Brain microvascular endothelial cell (primary cell): ENCODE measurements at regions not wholly inside any gene's neighbourhood (a gene's known extent, or its start where the extent isn't known, plus 50 kb on each side); places are given as distances from the start of the nearest gene placed in this dataset.

Experiments
- DNase-seq: peaks from one replicate; pipeline ENCODE4 v3.0.0-alpha.2; 2020
- H3K27ac ChIP-seq: fragments of 250-450 bp; sonication (Bioruptor Pico); 2 replicates; pipeline ENCODE4 v1.5.1; 2020; ENCODE audit warnings: mild to moderate bottlenecking, moderate library complexity
- H3K27me3 ChIP-seq: fragments of 250-450 bp; sonication (Bioruptor Pico); replicated peaks from 2 replicates; pipeline ENCODE4 v1.5.1; 2020; ENCODE audit warnings: mild to moderate bottlenecking
- H3K36me3 ChIP-seq: fragments of 250-450 bp; sonication (Bioruptor Pico); replicated peaks from 2 replicates; pipeline ENCODE4 v1.5.1; 2020; ENCODE audit warnings: mild to moderate bottlenecking
- H3K4me3 ChIP-seq: 2 replicates; pipeline ENCODE4 v1.5.1; 2011; ENCODE audit warnings: low read depth, mild to moderate bottlenecking, control low read depth, low read length, moderate library complexity
- CTCF ChIP-seq: IDR thresholded peaks from 2 replicates; pipeline ENCODE4 v1.5.1; 2011; ENCODE audit warnings: low read depth, mild to moderate bottlenecking, moderate library complexity, low read length, control low read depth, inconsistent platforms; ENCODE audit errors: missing control alignments
- in situ Hi-C: cut with HindIII; loops from 2 replicates; pipeline ENCODE4 v1.10.0; 2017; ENCODE audit warnings: low sequenced_read_pairs, low pct_ligation_motif_present

- Histone ChIP-seq H3K4me3 (no peak overlapping the region), H3K27ac (no peak overlapping the region), H3K27me3 (no peaks in the 10 kb centered on the region), H3K36me3 (no peaks in the 10 kb centered on the region)
- in situ Hi-C loops: no loop called here
- TF ChIP-seq CTCF: no peak
- no peak for DNase-seq
Measured at GRCh38 chr3:23071296-23071695, 131.8 kb upstream of the UBE2E2 start.

DNA sequence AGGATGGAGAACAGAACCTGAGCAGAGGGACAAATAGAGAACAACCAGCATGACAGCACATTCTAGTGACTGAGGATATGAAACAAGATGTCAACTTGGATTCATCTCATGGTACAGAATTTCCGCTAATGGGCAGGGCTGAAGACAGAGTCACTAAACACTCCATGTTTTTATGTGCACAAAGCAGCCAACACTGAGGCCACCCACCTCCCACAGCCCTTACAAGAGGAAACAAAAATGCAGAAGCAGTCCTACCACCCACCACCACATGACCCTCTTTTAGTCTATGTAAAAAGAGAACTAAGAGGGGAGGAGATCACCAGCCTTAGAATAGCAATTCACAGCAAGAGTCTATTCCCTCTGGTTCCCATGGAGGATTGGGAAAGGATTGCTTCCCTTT lies 131.4 kb upstream of the UBE2E2 start:
- in situ Hi-C loops: no loop called here
- no peak for DNase-seq
- no peaks in the 10 kb centered on the region for H3K27me3 ChIP-seq
- no peak for TF ChIP-seq CTCF
- H3K27ac ChIP-seq: no peak overlapping the region
- H3K4me3 ChIP-seq: no peak overlapping the region
- no peaks in the 10 kb centered on the region for H3K36me3 ChIP-seq

- in situ Hi-C loops: no loop called here
- no peak for DNase-seq
- no peak for TF ChIP-seq CTCF
- H3K27me3 ChIP-seq: no peaks in the 10 kb centered on the region
- H3K36me3 ChIP-seq: no peaks in the 10 kb centered on the region
- H3K4me3 ChIP-seq: no peak overlapping the region
- H3K27ac ChIP-seq: no peak overlapping the region
Measured at GRCh38 chr3:23072693-23073092, 130.4 kb upstream of the UBE2E2 start.

GRCh38 chr3:23073724-23074305 lies 129.3 kb upstream of the UBE2E2 start:
- H3K4me3 ChIP-seq: no peak overlapping the region
- no peaks in the 10 kb centered on the region for H3K36me3 ChIP-seq
- TF ChIP-seq CTCF: no peak
- in situ Hi-C loops: no loop called here
- H3K27ac ChIP-seq: no peak overlapping the region
- H3K27me3 ChIP-seq: no peaks in the 10 kb centered on the region
- no peak for DNase-seq

DNA sequence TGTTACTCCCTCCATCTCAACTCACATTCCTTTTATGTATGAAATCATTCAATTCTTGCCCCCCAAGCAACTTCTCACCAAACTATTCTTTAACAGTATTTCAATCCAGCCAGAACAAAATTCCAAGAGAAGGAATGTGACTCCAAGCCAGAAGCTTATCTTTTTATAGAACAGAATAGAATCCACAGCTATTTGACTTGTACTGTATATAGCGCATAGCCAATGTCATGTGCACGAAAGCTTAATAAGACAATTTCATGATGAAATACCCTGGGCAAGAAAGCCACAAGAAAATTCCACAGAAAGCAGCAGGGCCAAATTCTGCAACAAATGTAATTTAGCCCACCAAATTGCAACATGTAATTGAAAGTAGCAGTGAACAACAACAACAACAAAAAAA lies 127.6 kb upstream of the UBE2E2 start:
- no peaks in the 10 kb centered on the region for H3K27me3 ChIP-seq
- in situ Hi-C loops: no loop called here
- DNase-seq: peak; percentile 75
- H3K27ac ChIP-seq: peak overlapping the region; percentile 48
- no peak for TF ChIP-seq CTCF
- H3K4me3 ChIP-seq: no peak overlapping the region
- H3K36me3 ChIP-seq: no peaks in the 10 kb centered on the region

DNA sequence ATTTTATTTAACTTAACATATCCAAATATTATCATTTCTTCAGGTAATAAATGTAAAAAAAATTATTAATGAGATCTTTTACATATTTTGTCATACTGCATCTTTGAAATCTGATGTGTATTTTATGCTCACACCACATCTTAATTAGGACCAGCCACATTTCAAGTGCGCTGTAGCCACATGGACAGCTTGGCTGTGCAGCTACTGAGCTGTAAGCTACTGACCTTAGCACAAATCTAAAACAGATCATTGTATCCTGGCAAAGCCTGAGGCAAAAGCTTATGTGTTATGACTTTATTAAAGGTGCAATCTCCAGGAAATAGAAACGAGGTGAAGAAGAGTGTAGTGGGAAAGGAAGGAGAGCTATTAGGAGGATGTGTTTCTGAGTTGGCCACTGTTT lies 126.7 kb upstream of the UBE2E2 start:
- Histone ChIP-seq H3K27ac (no peak overlapping the region), H3K27me3 (no peaks in the 10 kb centered on the region), H3K36me3 (no peaks in the 10 kb centered on the region), H3K4me3 (no peak overlapping the region)
- in situ Hi-C loops: no loop called here
- no peak for DNase-seq
- TF ChIP-seq CTCF: no peak
